ENCODE measurements at regions not wholly inside any gene's neighbourhood (a gene's known extent, or its start where the extent isn't known, plus 50 kb on each side); places are given as distances from the start of the nearest gene placed in this dataset.

DNA sequence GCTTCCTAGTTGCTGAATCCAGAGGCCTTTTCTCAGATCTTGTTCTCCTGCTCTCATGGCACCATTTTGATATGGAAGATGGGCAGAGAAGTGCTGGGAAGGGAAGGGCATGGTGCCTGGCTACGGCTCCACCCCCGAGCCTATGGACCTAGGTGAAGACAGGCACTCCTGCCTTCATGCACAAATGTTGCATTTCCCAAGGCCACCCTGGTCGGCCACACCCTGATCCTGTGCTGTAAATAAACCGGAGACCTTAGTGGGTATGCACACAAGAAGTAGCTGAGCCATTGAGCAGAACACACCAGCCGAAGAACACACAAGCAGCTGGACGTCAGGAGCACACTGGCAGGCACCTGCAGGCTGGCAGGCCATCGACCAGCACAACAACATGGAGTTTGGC, 261.6 kb downstream of the SHQ1 start:
- no peak for DNase-seq

DNA sequence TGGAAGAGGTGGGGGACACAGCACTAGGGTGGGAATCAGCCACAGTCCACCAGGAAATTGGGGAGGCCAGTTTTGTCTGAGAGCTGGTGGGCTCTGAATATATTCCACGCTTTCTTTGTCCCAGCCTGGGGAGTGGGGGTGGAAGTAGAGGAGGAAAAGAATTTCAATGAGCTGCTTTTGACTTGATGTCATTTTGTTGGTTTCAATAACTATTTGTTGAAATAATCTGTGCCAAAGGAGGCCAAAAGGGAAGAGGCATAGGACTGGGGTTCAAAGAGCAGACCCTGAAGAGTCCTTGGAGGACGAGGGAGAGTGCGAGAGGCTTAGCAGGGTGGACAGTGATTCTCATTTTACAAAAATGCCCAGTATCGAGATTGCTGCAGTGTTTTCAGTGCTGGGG, 262.3 kb downstream of the SHQ1 start:
- DNase-seq: no peak

GRCh38 chr3:72584262-72584661, 264.0 kb downstream of the SHQ1 start:
- no peak for DNase-seq

- no peak for DNase-seq
Observed at GRCh38 chr3:72582963-72583362, 265.3 kb downstream of the SHQ1 start.

GRCh38 chr3:72582211-72582878, 265.9 kb downstream of the SHQ1 start:
- no peak for DNase-seq

GRCh38 chr3:72580900-72581299, 267.3 kb downstream of the SHQ1 start:
- DNase-seq: no peak

- no peak for DNase-seq
Observed at GRCh38 chr3:72580246-72580756, 267.9 kb downstream of the SHQ1 start.

DNA sequence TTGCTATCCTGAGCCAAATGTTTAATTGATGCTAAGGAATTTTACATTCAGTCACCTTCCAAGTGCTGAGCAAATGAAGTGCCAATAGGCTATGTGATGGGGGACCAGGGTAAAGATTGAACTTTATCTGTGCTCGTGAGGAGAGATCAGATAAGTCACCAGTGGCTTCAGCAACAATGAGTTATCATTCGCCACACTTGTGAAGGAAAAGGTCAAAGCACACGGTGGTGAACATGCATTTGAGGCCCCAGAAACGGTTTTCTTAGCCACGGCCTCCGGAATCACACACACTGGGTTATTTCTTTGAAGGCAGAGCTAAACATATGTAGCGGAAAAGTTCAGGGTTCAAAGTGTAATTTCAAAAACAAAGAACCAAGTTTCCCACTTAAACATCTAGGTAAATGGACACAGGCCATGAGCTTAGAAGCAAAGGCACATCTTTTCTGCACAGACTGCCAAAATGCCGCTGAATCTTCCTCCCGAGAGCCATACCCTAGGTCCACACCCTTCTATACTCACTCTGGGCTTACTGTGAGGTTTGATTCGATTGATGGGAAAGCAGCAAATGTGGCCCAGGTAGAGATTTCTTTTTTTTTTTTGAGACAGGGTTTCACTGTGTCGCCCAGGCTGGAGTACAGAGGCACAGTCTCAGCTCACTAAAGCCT, 268.5 kb downstream of the SHQ1 start:
- DNase-seq: no peak

DNA sequence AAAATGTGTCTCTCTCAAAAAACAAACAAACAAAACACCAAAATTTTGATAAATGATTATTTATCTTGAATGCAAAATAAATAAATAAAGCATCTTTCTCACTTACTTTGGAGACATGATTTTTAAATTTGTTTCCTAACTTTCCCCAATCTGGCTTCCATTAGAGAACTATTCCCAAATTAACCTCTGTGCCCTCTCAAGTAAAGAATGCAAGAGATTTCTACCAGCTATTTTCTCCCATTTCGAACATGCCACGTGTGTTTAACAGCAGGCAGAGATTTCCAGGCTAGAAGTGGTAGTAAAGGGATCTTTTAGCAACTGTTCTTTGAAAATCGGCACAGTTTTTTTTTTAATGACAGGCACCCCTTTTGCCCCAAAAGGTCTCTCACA, 269.1 kb downstream of the SHQ1 start:
- DNase-seq: no peak

DNA sequence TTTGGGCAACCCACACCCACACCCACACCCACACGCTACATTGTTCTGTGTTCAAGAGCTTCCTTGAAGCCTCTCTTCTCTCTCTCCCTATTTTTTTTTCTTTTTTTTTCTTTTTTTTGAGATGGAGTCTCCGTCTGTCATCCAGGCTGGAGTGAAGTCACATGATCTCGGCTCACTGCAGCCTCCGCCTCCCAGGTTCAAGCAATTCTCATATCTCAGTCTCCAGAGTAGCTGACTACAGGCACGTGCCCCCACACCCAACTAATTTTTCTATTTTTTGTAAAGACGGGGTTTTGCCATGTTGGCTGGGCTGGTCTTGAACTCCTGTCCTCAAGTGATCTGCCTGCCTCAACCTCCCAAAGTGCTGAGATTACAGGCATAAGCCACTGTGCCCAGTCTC, 271.1 kb downstream of the SHQ1 start:
- DNase-seq: no peak

DNA sequence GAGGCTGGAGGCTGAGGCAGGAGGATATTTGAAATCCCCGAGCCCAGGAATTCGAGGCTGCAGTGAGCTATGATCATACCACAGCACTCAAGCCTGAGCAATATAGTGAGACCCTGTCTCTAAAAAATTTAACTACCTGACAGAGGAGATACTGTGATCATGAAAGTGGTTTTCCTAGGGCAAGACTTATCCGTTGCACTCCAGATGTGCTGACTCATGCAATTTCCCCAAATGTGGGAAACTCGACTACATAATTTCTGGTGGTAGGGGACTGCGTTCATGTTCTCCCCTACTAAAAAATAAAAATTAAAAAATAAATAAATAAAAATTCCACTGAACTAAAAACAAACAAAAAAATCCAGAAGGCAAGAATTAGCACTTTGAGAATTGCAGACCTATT, 271.7 kb downstream of the SHQ1 start:
- no peak for DNase-seq

GRCh38 chr3:72574144-72574543, 274.1 kb downstream of the SHQ1 start:
- DNase-seq: no peak

DNA sequence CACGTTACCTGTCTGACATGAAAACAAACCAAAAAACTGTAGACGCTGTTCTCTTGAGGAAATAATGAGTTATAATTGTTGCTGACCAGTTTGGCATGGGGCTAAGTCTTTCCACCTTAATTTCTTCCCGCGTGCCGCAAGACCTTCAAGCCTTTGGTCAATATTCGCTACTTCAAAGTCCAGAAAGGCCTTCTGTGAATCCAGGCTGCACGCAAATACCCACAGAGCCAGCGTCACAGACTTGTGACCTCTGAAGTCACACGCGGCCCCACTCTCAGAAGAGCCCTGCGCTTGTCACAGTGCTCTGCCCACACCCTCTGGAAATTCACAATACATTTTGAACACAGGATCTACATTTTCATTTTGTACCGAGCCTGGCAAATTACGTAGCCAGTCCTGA, 275.2 kb downstream of the SHQ1 start:
- DNase-seq: no peak

- no peak for DNase-seq
Observed at GRCh38 chr3:72572489-72573007, 275.7 kb downstream of the SHQ1 start.

DNA sequence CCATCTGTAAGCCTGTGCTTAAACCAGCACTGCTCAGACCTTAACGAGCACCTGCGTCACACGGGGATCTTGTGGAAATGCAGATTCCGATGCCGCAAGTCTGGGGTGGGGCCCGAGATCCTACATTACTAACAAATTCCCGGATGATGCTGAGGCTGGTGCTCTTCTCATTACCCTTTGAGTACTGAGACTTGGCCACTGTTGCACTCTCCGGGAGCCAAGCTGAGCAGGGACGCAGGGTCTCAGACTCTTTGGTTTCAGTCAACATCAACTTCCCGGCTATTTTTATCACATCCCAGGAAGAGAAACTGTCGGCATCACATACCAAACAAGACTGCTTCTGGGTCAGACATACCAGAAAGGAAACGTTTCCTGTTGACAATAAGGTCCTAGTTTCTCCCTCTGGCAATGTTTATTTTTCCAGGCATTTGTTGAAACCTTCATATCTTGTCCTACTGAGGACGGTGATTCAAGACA, 276.6 kb downstream of the SHQ1 start:
- no peak for DNase-seq

GRCh38 chr3:72571052-72571451, 277.2 kb downstream of the SHQ1 start:
- no peak for DNase-seq

GRCh38 chr3:72569754-72570440, 278.3 kb downstream of the SHQ1 start:
- DNase-seq: no peak

DNA sequence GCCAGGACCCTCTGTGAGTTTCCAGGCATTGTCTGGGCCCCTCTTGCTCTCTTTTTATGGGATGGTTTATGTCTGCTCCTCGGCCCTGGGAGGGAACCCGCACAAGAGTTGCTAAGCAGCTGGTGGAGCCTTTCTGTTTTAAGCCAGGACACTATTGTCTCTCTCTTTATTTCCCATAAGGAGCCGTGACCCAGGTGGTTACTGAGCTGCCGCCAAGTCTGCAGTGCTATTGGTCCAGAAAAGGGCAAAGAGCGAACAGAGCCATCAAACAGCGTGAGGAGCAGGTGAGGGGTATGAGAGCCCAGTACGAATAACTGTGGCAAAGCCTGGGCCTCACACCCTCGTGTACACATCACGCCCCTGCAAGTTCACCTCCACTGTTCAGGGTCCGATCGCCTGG, 280.2 kb downstream of the SHQ1 start:
- no peak for DNase-seq

- no peak for DNase-seq
Observed at GRCh38 chr3:72567474-72567873, 280.8 kb downstream of the SHQ1 start.

GRCh38 chr3:72565593-72565992, 282.7 kb downstream of the SHQ1 start:
- no peak for DNase-seq

DNA sequence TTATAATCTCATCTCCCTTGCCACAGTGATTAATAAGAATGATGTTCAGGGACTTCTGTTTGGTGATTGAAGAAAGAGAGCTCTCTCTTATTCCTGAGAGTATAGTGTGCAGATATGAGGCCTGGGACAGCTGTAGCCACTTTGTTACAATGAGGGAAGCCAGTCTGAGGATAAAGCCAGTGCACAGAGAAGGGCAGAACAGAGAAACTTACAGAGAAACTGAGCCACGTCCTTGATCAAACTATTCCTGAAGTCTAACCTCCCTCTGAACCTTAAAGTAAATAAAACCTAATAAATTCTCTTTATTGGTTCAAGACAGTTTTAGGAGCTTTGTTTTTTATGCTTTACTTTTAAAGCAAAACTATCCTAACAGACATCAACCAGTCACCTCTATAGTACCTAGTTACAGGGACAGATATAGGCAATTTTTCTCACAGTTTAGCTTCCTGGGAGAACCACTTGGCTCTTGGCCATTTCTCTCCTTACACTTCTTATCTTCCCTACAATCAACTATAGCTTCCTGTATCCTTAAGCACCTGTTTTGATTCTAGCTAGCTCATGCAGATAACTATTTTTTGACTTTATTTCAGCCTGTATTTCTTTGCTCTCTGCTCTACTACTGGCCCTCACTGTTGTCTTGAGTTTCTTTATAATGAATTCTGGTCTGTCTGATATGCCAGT, 284.4 kb downstream of the SHQ1 start:
- DNase-seq: no peak

DNA sequence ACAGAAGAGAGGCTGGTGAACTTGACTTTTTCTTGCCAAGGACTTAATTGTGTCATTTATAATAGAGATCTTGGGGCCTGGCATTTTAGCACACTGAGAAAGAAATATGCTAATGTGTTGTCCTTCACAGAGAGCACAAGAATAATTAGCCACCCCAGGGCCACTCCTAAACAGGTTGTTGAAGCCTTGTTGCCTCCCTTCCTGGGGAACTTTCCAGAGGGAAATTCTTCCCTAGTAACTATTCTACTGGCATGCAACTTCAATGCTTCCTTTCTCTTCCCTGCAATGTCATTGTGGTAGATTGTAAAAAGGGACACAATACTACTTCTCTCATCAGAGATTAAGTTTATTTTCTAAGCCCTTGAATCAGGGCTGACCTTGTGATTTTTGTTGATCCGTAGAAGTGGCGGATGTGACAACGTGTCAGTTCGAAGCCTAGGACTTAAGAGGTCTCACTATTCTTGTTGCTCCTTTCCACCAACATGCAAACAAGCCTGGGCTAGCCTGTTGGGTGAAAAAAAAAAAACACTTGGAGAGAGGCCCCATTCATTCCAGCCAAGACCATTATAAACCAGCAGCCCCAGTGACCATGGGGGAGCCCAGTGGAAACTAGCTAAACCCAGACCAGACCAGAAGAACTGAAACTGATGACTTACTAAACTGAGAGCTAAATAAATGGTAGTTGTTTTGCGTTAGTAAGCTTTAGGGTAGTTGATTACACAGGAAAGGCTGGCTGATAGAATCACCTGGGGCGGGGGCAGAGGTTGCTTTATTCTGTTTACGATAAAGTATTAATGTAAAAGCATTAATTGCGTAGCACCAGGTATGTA, 287.2 kb downstream of the SHQ1 start:
- DNase-seq: no peak

Data from activated effector memory CD4-positive, alpha-beta T cell treated with anti-CD3 and anti-CD28 coated beads, Interleukin-2, amount 50 U/mL, for 16 hours (primary cell).